Medulla oblongata (tissue), 1 donor: ENCODE measurements at regions not wholly inside any gene's neighbourhood (a gene's known extent, or its start where the extent isn't known, plus 50 kb on each side); places are given as distances from the start of the nearest gene placed in this dataset.
"Not testable (repeated sequence)": the region's sequence is repeated elsewhere in the genome, so short reads cannot be mapped to it uniquely, and the experiment has no call there.

Experiments
- DNase-seq: peaks from one replicate; pipeline ENCODE4 v3.0.0-alpha.2; 2015; ENCODE audit errors: extremely low spot score

DNA sequence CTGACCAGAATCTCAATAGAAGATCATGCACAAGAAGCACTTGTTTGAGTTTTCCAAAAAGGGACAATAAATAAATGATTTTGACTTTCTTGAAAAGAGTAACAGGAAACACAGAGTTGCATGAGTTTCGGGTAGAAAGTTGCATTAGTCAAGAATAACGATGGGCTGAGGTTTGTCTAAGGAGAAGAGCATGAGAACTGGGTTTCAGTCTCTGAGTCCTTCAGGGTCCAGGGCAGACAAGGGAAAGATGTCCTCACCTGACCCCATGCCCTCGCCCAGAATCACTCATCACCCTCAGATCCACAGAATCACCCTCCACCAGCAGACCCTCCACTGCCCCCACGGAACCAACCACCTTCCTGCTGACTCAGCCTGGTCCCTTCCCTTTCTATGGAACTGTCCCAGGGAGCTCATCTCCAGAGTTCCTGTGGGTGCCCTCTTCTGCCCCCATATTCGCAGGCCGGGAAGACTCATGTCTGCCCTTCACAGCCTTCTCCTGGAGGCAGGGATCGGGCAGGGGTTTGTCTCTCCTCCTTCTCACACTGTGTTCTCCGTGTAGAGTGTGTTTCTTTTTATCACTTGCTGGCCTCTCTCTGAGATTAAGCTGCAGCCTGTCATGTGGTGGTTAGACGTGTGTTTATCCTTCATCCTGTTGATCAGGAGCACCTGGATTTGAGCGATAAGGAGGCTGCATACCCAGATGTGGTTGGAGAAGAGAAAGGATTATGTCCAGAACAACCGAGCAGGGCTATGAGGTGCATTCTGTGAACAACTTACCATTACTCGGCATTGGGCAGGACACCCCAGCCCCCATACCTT is 442.6 kb downstream of the MAT2B start:
- no peak for DNase-seq

DNA sequence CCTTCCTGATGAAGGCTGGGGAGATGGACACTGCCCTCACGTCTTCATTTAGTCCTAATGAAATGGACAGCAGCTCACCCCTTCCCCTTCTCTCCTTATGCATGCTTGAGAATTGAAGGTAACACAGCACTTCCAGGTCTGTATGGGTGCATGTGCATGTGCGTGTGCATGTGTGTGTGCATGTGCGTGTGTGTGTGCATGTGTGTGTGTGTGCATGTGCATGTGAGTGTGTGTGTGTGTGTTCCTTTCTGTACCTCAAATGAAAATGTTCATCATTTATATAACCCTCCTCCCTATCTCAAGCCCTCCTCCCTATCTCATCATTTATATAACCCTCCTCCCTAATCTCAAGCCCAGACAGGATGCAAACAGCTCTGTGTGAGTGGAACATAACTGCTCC is 444.8 kb downstream of the MAT2B start:
- no peak for DNase-seq

GRCh38 chr5:163951069-163951468 is 445.6 kb downstream of the MAT2B start:
- no peak for DNase-seq

GRCh38 chr5:163953901-163954300 is 448.5 kb downstream of the MAT2B start:
- no peak for DNase-seq

GRCh38 chr5:163961230-163961629 is 455.8 kb downstream of the MAT2B start:
- DNase-seq: not testable (repeated sequence)

- DNase-seq: no peak
Observed at GRCh38 chr5:163963881-163964280, 458.5 kb downstream of the MAT2B start.

DNA sequence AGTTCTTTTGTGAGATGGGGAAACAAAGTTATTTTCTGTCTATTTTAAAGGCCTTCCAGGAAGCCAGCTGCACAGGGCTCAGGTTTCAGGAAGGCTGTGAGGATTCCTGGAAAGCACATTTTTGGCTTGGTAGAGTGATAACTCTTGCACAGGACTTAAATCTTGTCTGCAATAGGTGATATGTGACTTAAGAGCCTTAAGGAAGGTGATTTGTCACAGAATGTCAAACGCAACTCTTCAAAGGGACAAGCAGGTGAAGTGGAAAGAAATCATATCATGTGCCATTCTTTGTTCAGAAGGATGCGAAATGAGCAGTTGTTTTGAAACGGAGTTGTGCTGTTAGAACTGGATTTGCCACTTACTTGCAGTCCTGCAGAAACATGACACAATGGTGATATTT is 459.3 kb downstream of the MAT2B start:
- DNase-seq: no peak

- no peak for DNase-seq
Observed at GRCh38 chr5:163967268-163967667, 461.8 kb downstream of the MAT2B start.

- no peak for DNase-seq
Observed at GRCh38 chr5:163968651-163969050, 463.2 kb downstream of the MAT2B start.

GRCh38 chr5:163976696-163977095 is 471.3 kb downstream of the MAT2B start:
- no peak for DNase-seq

DNA sequence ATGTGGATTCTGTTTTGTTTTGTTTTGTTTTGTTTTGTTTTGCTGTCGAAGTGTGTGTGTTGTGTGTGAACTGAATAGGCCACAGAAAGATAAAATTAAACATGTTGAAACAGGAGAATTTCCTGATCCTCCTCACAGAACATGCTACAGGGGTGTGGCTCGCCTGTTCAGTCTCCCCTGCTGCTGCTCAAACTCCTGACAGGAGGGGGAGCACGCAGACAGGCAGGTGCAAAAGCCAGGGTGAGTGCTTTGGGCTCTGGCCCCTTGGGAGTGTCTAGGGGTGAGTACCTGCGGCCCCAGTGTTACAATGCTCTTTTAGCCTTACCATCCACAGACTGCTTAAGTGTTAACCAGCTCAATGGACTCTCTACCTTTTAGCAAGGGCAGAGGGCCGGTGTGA is 473.5 kb downstream of the MAT2B start:
- DNase-seq: no peak

DNA sequence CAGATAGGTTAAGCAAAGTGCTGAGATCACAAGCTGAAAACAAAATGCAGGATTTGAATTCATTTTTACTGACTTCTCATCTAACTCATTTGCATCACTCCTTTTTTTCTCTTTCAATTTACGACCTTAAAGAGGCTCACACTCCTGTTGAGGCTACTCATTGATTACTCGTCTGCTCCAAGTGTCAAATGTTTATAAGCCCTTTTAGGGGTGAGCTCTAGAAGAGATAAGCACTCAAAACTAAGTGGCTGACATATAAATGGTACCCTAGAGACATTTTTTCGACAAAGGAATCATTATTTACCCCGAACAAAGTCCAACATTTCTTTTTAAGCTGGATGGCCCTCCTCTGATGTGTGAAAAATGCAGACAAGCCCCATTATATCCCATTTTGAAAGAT is 483.1 kb downstream of the MAT2B start:
- DNase-seq: no peak

DNA sequence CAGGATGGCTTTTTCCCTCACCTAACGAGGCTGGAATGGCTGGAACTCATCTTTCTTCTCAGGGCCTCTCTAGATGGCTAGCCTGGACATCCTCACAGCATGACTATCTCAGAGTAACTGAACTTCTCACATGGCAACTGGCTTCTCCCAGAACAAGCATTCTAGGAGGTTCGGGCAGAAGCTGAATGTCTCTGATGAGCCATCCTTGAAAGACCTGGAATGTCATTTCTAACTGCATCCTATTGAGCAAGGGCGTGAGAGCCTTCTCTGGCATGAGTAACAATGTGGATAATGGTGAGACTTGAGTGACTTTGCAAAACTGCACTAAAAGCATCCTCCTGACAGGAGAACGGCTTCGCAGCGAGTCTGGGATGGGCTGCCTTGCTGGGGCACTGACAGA is 487.7 kb downstream of the MAT2B start:
- no peak for DNase-seq

- no peak for DNase-seq
Observed at GRCh38 chr5:163995206-163995605, 489.8 kb downstream of the MAT2B start.

GRCh38 chr5:163997965-163998364 is 492.5 kb downstream of the MAT2B start:
- DNase-seq: no peak

GRCh38 chr5:164000241-164000640 is 494.8 kb downstream of the MAT2B start:
- no peak for DNase-seq

DNA sequence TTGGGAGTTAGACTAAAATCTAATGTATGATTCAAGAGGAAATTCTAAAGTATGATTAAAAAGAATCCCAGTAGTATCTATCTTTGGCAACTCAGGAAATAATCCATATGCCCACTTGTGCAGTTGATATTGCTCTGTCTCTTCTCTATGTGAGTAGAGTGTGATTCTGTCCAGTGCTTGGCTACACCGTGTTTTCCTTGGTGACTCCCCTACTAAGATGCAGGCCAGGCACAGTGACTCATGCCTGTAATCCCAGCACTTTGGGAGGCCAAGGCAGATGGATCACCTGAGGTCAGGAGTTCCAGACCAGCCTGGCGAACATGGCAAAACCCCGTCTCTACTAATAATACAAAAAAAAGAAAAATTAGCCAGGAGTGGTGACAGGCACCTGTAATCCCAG is 495.4 kb downstream of the MAT2B start:
- no peak for DNase-seq

DNA sequence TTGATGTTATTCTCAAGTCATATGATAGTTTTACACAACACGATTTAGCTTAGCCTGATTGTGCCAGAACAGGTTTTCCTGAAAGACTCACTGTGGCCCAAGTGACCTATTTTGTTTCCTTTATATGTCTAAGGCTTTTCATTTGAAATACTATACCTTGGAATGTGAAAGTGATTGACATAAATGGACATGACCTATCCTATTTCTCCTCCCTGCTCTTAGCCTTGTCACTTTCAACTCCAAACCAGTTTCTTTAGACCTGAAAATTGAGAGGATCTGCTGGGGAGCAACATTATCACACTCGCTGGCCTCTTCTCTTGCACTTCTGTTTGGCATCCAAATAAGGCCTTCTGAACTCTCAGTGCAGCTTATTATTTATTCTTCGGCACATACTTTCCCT is 496.8 kb downstream of the MAT2B start:
- DNase-seq: no peak

- no peak for DNase-seq
Observed at GRCh38 chr5:164002628-164003027, 497.2 kb downstream of the MAT2B start.

DNA sequence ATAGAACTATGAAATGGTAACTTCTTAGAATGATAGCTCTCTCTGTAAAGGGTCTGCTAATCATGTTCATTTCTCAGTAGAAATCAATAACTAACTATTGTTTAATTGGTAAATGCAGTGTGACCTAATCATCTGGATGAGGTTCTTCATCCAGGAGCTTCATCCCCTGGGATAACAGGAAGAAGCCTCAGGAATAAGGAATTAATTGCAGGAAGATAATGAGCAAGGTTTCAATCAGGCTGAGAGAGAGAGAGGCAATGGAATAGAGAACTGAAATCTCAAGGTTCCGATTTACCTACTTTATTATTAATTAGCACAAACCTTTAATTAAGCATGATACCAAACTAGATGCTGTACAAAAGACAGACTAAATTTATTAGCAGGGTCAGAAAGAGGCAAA is 499.7 kb downstream of the MAT2B start:
- no peak for DNase-seq

- no peak for DNase-seq
Observed at GRCh38 chr5:164007064-164007463, 501.6 kb downstream of the MAT2B start.

GRCh38 chr5:164009621-164010020 is 504.2 kb downstream of the MAT2B start:
- DNase-seq: no peak

DNA sequence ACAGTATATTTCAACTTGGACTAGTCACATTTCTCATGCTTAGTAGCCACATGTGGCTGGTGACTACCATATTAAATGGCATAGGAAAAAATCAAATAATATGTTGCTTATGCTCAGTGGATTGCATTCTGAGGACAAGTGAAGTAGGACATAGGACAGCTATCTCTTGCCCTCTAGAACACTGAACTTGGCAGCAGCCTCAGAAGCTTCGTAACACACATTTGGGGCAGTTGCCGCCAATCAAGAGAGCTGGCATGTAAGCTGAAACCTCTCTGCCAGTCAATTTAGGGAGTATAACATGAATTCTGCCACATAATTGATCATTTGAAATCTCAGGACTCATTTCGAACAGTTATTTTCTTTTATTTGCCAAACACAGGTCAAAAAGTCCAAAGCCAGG is 505.5 kb downstream of the MAT2B start:
- DNase-seq: no peak

- no peak for DNase-seq
Observed at GRCh38 chr5:164012371-164012770, 507.0 kb downstream of the MAT2B start.
